ENCODE measurements at regions not wholly inside any gene's neighbourhood (a gene's known extent, or its start where the extent isn't known, plus 50 kb on each side); places are given as distances from the start of the nearest gene placed in this dataset.

DNA sequence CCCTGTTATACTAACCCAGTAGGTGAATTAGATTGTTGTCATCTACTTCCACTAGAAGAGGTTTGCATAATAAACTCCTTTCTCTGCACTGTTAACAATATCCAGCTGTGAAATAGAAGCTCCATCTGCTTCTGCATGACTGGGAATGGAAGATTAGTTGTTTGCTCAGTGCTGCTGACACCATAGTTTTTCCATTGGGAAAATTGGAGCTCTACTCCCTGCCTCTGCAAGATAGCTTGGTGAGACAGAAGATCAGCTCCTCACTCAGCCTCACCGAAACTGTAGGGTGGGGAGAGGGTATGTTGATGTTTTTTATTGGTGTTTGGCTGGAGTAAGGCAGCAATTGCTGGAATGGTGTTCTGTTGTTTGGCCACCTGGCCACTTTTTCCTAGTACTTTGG lies 331.6 kb upstream of the ADAMTS5 start:
- no peak for DNase-seq
- H3K27ac Mint-ChIP-seq: no peak overlapping the region
- no peak for ATAC-seq
- H3K9me3 Mint-ChIP-seq (ENCODE audit: low read depth): peaks cover 16% of the 10 kb centered on the region
- CTCF ChIA-PET: no interaction called here
- H3K36me3 Mint-ChIP-seq: no peaks in the 10 kb centered on the region
- no peak overlapping the region for H3K4me3 Mint-ChIP-seq
- H3K4me1 Mint-ChIP-seq: no peaks in the 10 kb centered on the region
- no peaks in the 10 kb centered on the region for H3K27me3 Mint-ChIP-seq

DNA sequence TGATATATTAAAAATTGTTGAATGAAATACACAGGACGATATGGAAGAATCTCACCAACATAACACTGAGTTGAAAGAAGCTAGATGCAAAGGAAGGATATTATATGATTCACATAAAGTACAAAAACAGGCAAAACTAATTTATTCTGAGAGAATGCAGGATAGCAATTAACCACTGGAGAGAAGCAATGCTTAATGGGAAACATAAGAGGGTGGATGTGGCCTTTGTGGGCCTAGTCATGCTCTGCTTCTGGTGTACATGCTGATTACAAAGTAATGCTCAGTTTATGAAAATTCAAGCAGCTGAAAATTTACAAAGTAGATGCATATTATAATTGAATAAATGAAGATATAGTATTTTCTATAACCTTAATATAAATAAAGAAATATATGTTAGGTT lies 326.4 kb upstream of the ADAMTS5 start:
- Mint-ChIP-seq H3K9me3 (ENCODE audit: low read depth) (peaks cover 3% of the 10 kb centered on the region), H3K4me1 (no peaks in the 10 kb centered on the region), H3K27ac (no peak overlapping the region), H3K36me3 (no peaks in the 10 kb centered on the region), H3K4me3 (no peak overlapping the region), H3K27me3 (no peaks in the 10 kb centered on the region)
- CTCF ChIA-PET: no interaction called here
- ATAC-seq (no peak), DNase-seq (no peak)

DNA sequence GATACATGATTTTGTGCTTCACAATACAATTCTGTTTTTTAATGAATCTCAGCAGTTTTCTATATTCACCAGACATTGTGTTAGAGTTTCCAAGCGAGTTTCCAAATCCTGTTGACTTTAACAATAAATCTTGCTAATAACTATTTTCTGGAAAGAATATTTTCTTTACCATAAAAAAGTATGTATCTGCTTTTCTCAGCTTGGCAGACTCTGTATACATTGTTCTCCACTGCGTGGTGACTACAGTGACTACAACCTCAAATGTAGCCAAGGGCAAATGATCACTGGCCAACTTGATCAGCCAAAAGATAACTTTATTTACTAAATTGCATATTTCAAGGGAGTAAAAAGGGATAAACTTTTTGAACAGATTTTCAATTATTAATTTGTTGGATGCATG lies 325.9 kb upstream of the ADAMTS5 start:
- no peak overlapping the region for H3K27ac Mint-ChIP-seq
- no peaks in the 10 kb centered on the region for H3K27me3 Mint-ChIP-seq
- H3K36me3 Mint-ChIP-seq: no peaks in the 10 kb centered on the region
- DNase-seq: no peak
- H3K4me3 Mint-ChIP-seq: no peak overlapping the region
- H3K9me3 Mint-ChIP-seq (ENCODE audit: low read depth): peaks cover 3% of the 10 kb centered on the region
- no peak for ATAC-seq
- no peaks in the 10 kb centered on the region for H3K4me1 Mint-ChIP-seq
- CTCF ChIA-PET: no interaction called here

DNA sequence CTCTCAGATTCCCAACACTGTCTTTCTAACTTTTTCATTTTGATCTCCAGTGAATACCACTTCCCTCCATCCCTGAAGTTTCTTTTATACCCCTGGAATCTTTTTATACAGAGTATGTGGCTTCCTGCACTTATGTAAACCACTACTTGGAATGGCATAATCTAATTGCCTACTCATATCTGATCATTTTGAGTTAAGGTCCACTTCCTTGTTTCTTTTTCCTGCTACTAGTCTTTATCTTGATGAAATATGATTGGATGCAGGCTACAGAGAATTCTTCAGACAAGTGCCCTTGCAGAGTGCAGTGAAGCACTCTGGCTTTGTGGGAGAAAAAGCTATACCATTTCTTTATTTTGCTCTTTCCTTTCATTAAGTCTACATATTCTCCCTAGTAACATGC lies 325.3 kb upstream of the ADAMTS5 start:
- Mint-ChIP-seq H3K36me3 (no peaks in the 10 kb centered on the region), H3K27me3 (no peaks in the 10 kb centered on the region), H3K4me3 (no peak overlapping the region), H3K4me1 (no peaks in the 10 kb centered on the region), H3K9me3 (ENCODE audit: low read depth) (peaks cover 5% of the 10 kb centered on the region), H3K27ac (no peak overlapping the region)
- ATAC-seq (no peak), DNase-seq (no peak)
- CTCF ChIA-PET: no interaction called here

DNA sequence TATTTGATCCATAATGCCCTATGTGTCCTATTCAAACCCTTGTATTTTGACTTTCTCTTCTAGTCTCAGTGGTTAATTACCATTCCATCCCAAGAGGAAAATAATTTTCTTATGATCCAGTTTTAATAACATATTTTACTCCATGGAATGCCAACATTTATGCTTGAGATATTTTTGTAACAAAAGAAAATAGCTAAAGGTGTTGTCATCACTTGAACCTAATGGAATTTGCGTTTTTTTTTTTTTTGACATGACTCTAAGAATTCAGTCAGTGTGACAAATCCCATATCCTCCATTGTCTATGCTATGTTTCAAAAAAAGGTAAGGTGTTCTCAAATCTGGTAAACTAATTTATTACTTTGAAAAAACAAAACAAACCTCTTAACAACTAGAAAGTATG lies 324.1 kb upstream of the ADAMTS5 start:
- no peaks in the 10 kb centered on the region for H3K36me3 Mint-ChIP-seq
- CTCF ChIA-PET: no interaction called here
- no peaks in the 10 kb centered on the region for H3K4me1 Mint-ChIP-seq
- H3K27me3 Mint-ChIP-seq: no peaks in the 10 kb centered on the region
- no peak overlapping the region for H3K4me3 Mint-ChIP-seq
- DNase-seq (no peak), ATAC-seq (no peak)
- peaks cover 15% of the 10 kb centered on the region for H3K9me3 Mint-ChIP-seq (ENCODE audit: low read depth)
- H3K27ac Mint-ChIP-seq: no peak overlapping the region

DNA sequence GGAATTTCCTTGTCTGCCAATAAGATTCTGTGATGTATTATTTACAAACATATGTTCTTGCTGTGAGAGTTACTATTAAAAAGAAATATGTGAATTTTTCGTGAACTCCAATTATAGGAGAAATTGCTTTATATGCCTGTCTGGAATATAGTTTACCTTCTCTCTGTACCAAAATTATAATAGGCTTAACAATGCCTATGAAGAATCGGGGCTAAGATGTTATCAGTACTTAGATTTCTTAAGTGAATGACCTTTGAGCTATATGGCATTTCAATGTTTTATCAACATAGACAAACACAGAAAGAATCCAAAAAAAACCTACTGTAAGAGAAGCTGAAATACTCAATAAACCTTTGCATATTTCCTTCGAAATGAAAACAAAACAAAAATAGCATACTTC lies 323.1 kb upstream of the ADAMTS5 start:
- peaks cover 15% of the 10 kb centered on the region for H3K9me3 Mint-ChIP-seq (ENCODE audit: low read depth)
- no peak overlapping the region for H3K27ac Mint-ChIP-seq
- no peak for DNase-seq
- no peaks in the 10 kb centered on the region for H3K4me1 Mint-ChIP-seq
- no peak for ATAC-seq
- H3K36me3 Mint-ChIP-seq: no peaks in the 10 kb centered on the region
- CTCF ChIA-PET: no interaction called here
- H3K27me3 Mint-ChIP-seq: no peaks in the 10 kb centered on the region
- no peak overlapping the region for H3K4me3 Mint-ChIP-seq

DNA sequence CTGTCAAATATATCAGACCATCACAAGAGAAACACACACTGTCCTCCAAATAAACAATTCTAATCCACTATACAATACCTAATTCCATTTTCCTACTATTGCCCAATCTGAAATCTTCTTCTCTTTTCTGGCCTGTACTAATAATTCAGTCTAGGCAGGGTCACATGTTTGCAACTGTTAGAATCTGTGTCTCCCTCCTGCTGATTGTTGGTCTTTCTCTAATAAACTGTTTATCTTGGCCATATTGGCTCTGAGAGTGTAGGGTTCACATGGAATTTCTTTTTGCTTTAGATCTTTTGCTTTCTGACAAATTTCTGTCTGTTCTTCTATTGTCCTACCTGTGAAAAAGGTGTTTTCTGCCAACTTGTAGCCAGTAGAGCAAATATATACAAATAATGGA lies 319.9 kb upstream of the ADAMTS5 start:
- CTCF ChIA-PET: no interaction called here
- no peak overlapping the region for H3K4me3 Mint-ChIP-seq

DNA sequence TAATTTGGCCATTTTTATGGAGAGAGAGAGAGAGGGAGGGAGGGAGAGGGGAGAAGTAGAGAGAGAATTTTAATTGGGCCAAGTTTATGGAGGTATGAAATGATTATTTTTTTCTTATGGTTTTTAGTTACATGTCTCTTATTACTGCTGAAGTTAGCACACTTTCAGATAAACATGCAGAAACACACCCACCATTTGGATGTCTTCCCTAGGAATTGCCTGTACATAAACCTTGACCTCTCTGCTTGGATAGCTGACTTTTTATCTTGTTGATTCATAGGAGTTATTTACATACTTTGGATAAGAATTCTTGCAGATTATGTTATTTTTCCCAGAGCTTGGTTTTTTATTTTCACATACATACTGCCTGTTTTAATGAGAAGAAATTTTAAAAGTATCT lies 310.2 kb upstream of the ADAMTS5 start:
- H3K27ac Mint-ChIP-seq: no peak overlapping the region
- CTCF ChIA-PET: no interaction called here
- H3K4me1 Mint-ChIP-seq: no peaks in the 10 kb centered on the region
- no peaks in the 10 kb centered on the region for H3K36me3 Mint-ChIP-seq
- no peak overlapping the region for H3K4me3 Mint-ChIP-seq
- DNase-seq (no peak), ATAC-seq (no peak)
- no peaks in the 10 kb centered on the region for H3K27me3 Mint-ChIP-seq
- peaks cover 2% of the 10 kb centered on the region for H3K9me3 Mint-ChIP-seq (ENCODE audit: low read depth)

More for the DNA sequence above, 319.9 kb upstream of the ADAMTS5 start:
- DNase-seq (no peak), ATAC-seq (no peak)
- no peaks in the 10 kb centered on the region for H3K4me1 Mint-ChIP-seq
- H3K27me3 Mint-ChIP-seq: no peaks in the 10 kb centered on the region
- no peak overlapping the region for H3K27ac Mint-ChIP-seq
- no peaks in the 10 kb centered on the region for H3K36me3 Mint-ChIP-seq
- peaks cover 12% of the 10 kb centered on the region for H3K9me3 Mint-ChIP-seq (ENCODE audit: low read depth)

DNA sequence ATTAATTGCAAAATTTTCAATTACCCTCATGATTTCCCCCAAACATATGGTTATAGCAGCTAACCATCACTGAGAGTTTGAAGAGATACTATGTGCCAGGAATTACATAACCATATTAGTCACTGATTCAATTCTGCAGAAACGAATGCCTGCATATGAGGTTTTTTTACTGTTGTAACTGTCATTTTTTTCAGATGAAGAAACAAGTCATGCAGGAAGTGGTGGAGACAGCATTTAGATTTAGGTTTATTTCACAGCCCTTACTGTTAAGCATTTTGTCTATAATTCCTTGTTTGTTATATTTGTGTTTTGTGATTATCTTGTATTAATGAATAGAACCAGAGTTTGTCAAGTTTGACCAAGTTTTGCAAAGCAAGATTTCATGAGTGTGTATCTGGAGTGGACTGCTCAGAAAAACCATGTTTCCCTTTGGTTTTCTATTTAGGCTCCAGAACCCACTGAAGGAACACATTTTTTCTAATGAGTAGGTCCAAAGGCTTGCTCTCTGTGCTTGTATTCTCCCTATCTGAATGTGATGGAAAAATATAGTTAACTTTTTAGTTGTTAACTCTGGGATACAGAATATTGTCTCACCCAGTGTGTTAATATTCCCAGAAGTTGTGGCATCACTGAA lies 308.5 kb upstream of the ADAMTS5 start:
- Mint-ChIP-seq H3K36me3 (no peaks in the 10 kb centered on the region), H3K4me3 (no peak overlapping the region), H3K4me1 (no peaks in the 10 kb centered on the region), H3K27me3 (no peaks in the 10 kb centered on the region), H3K27ac (no peak overlapping the region), H3K9me3 (ENCODE audit: low read depth) (peaks cover 3% of the 10 kb centered on the region)
- DNase-seq: no peak
- CTCF ChIA-PET: no interaction called here
- no peak for ATAC-seq

DNA sequence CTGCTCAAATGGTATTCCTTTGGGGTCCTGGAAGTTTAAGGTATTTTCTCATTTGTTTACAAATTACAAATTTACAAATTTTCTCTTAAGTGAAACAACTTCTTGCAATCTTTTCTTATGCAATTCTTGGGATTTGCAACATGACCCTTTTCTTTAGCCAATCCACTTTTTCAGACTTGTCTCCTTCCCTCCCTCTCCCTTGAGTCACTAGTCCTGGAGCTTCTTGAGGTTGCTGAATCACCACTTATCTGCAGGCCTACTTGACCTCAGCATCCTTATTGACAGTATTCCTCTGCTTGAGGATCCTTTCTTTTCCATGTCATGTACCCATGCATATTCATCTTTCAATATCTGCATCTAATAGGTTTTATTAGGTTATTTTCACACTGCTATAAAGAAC lies 302.8 kb upstream of the ADAMTS5 start:
- Mint-ChIP-seq H3K4me1 (no peaks in the 10 kb centered on the region), H3K4me3 (no peak overlapping the region), H3K9me3 (ENCODE audit: low read depth) (peaks cover 3% of the 10 kb centered on the region), H3K27me3 (no peaks in the 10 kb centered on the region), H3K27ac (no peak overlapping the region), H3K36me3 (no peaks in the 10 kb centered on the region)
- DNase-seq (no peak), ATAC-seq (no peak)
- CTCF ChIA-PET: no interaction called here

DNA sequence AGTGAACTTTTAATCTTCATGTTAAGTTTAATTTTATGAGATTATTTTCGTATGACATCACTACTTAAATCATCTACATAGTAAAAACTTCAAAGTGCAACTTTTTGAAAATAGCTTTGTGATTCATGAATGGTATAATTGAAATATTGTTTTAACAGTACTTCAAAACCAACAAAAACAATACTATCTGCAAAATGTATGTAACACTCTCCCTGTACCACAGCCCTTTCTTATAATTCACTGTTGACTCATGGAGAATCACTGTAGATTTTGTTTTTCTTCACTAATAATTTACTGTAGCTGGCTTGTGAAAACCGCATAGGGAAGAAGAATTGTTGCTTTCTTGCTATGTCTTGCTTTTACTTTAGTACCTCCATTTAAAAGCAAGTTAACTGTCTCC lies 301.4 kb upstream of the ADAMTS5 start:
- peaks cover 4% of the 10 kb centered on the region for H3K9me3 Mint-ChIP-seq (ENCODE audit: low read depth)
- DNase-seq: no peak
- H3K4me1 Mint-ChIP-seq: no peaks in the 10 kb centered on the region
- CTCF ChIA-PET: no interaction called here
- no peak overlapping the region for H3K4me3 Mint-ChIP-seq
- no peaks in the 10 kb centered on the region for H3K36me3 Mint-ChIP-seq
- H3K27ac Mint-ChIP-seq: no peak overlapping the region
- ATAC-seq: no peak
- no peaks in the 10 kb centered on the region for H3K27me3 Mint-ChIP-seq

DNA sequence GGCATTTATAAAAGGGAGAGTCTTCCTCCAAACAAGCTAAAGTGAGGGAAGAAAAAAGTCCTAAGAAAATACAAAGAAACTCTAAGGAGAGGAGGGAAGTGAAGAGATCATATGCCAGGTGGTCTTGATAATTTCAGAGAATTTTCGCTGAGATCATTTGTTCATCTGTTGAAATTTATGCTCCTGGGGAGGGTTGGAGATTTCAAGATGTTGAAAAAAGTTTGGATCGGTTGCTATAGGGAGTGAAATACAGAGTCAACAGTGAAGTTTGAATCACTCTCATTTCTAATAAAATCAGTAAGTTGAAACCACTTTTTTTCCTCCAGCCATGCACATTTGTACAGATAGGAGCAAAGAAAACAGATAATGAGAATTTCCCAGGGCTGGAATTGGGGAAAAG lies 299.1 kb upstream of the ADAMTS5 start:
- no peaks in the 10 kb centered on the region for H3K27me3 Mint-ChIP-seq
- ATAC-seq (no peak), DNase-seq (no peak)
- CTCF ChIA-PET: no interaction called here
- H3K9me3 Mint-ChIP-seq (ENCODE audit: low read depth): peaks cover 7% of the 10 kb centered on the region
- no peak overlapping the region for H3K4me3 Mint-ChIP-seq
- H3K36me3 Mint-ChIP-seq: no peaks in the 10 kb centered on the region
- H3K4me1 Mint-ChIP-seq: no peaks in the 10 kb centered on the region
- no peak overlapping the region for H3K27ac Mint-ChIP-seq

DNA sequence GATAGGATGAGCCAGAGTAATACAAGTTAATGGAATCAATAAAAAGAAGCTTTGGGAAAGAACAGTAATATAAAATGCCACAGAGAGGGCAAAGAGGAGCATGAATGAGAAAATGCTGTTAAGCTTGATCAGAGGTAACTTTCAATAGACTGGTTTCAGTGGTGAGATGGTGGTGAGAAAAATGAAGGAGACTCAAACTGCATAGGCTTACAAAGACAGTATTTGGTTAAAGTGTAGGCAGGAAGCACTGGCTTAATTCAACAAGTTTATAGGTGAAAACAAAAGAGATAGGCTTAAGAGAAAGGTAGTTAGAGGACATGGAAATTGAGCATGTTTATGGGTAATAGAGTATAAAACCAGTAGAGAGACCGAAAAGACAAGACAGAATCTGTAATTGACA lies 298.6 kb upstream of the ADAMTS5 start:
- no peak overlapping the region for H3K4me3 Mint-ChIP-seq
- H3K36me3 Mint-ChIP-seq: no peaks in the 10 kb centered on the region
- no peaks in the 10 kb centered on the region for H3K27me3 Mint-ChIP-seq
- CTCF ChIA-PET: no interaction called here
- H3K4me1 Mint-ChIP-seq: no peaks in the 10 kb centered on the region
- ATAC-seq: no peak
- no peak overlapping the region for H3K27ac Mint-ChIP-seq
- H3K9me3 Mint-ChIP-seq (ENCODE audit: low read depth): peaks cover 6% of the 10 kb centered on the region
- DNase-seq: no peak

DNA sequence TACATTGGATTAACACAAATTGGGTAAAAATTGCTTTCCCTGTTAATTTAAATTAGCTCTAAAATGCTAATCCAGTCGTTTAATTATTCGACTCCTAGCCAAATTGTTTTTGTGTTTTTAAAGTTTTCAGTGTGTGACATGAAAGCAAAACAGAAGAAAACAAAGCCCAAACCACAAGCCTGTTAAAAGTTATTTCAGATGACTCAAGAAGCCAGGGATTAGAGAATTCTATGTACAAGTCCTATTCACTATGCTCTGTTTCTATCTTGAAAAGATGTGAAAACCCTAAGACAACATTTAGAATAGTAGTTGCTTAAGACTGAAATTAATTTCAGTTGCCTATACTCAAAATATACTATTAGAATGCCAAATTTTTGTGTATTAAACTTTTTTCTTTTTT lies 294.8 kb upstream of the ADAMTS5 start:
- no peaks in the 10 kb centered on the region for H3K4me1 Mint-ChIP-seq
- no peak for DNase-seq
- ATAC-seq: no peak
- no peak overlapping the region for H3K27ac Mint-ChIP-seq
- no peak overlapping the region for H3K4me3 Mint-ChIP-seq
- H3K9me3 Mint-ChIP-seq (ENCODE audit: low read depth): peaks cover 10% of the 10 kb centered on the region
- CTCF ChIA-PET: interaction anchor here (0.6 kb wide), 1 partner anchor 86 kb away, joined by 4 read pairs; no protein-coding TSS in a partner anchor
- H3K36me3 Mint-ChIP-seq: no peaks in the 10 kb centered on the region
- H3K27me3 Mint-ChIP-seq: no peaks in the 10 kb centered on the region

DNA sequence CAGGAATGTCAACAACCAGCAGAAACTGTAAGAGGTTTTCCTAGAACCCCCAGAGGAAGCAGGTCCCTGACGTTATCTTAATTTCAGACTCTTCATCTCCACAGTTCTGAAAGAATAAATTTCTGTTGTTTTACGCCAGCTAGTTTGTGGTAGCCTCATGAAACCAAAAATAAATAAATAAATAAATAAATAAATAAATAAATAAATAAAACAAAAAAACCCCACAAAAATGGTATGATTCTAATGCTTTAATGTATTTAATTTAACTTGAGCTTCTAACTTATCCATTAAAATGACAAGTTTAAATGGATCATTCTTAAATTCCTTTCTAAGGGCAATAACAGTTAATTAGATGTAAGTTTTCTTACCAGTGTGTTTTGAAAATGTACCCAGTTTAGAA lies 293.8 kb upstream of the ADAMTS5 start:
- Mint-ChIP-seq H3K4me1 (no peaks in the 10 kb centered on the region), H3K27me3 (no peaks in the 10 kb centered on the region), H3K36me3 (no peaks in the 10 kb centered on the region), H3K9me3 (ENCODE audit: low read depth) (peaks cover 10% of the 10 kb centered on the region), H3K27ac (no peak overlapping the region), H3K4me3 (no peak overlapping the region)
- DNase-seq (no peak), ATAC-seq (no peak)
- CTCF ChIA-PET: no interaction called here

Data from activated CD8-positive, alpha-beta memory T cell treated with anti-CD3 and anti-CD28 coated beads, Interleukin-2, amount 10 ng/mL, durations not matched to agents 7 days and 5 days (primary cell).